GM23248 (cell line): ENCODE measurements at regions not wholly inside any gene's neighbourhood (a gene's known extent, or its start where the extent isn't known, plus 50 kb on each side); places are given as distances from the start of the nearest gene placed in this dataset.
"Not testable (repeated sequence)": the region's sequence is repeated elsewhere in the genome, so short reads cannot be mapped to it uniquely, and the experiment has no call there.

Experiments
- DNase-seq: peaks from one replicate; pipeline ENCODE4 v3.0.0-alpha.2; 2015
- H2AFZ ChIP-seq: fragments of 200-600 bp; sonication (generic); 2 replicates; pipeline ENCODE4 v1.6.1; 2016; ENCODE audit warnings: antibody characterized with exemption
- H3F3A ChIP-seq: fragments of 200-600 bp; sonication (generic); 2 replicates; pipeline ENCODE4 v1.6.1; 2016; ENCODE audit warnings: mild to moderate bottlenecking, antibody characterized with exemption, mixed run types; ENCODE audit not compliant: insufficient read depth
- H3K27ac ChIP-seq: fragments of 200-600 bp; sonication (generic); 2 replicates; pipeline ENCODE4 v1.5.1; 2016; ENCODE audit warnings: mild to moderate bottlenecking
- H3K27me3 ChIP-seq: fragments of 200-600 bp; sonication (generic); replicated peaks from 2 replicates; pipeline ENCODE4 v1.6.1; 2016; ENCODE audit warnings: mild to moderate bottlenecking; ENCODE audit not compliant: insufficient read depth
- H3K36me3 ChIP-seq: fragments of 200-600 bp; sonication (generic); 2 replicates; pipeline ENCODE4 v1.6.1; 2016; ENCODE audit warnings: low read depth, mild to moderate bottlenecking
- H3K4me1 ChIP-seq: fragments of 200-600 bp; sonication (generic); 2 replicates; pipeline ENCODE4 v1.6.1; 2016; ENCODE audit warnings: mild to moderate bottlenecking; ENCODE audit not compliant: insufficient read depth
- H3K4me2 ChIP-seq: fragments of 200-600 bp; sonication (generic); one replicate; pipeline ENCODE4 v1.6.1; 2016; ENCODE audit warnings: mild to moderate bottlenecking; ENCODE audit not compliant: unreplicated experiment
- H3K4me3 ChIP-seq: fragments of 200-600 bp; sonication (generic); 2 replicates; pipeline ENCODE4 v1.5.1; 2016; ENCODE audit warnings: mild to moderate bottlenecking
- H3K79me2 ChIP-seq: fragments of 200-600 bp; sonication (generic); 2 replicates; pipeline ENCODE4 v1.6.1; 2016; ENCODE audit warnings: mild to moderate bottlenecking; ENCODE audit not compliant: insufficient read depth
- H3K9ac ChIP-seq: fragments of 200-600 bp; sonication (generic); 2 replicates; pipeline ENCODE4 v1.6.1; 2016; ENCODE audit warnings: mild to moderate bottlenecking
- H3K9me2 ChIP-seq: fragments of 200-600 bp; sonication (generic); 2 replicates; pipeline ENCODE4 v1.6.1; 2016; ENCODE audit warnings: mixed run types, mild to moderate bottlenecking, moderate library complexity; ENCODE audit not compliant: insufficient read depth
- H3K9me3 ChIP-seq: fragments of 200-600 bp; sonication (generic); one replicate; pipeline ENCODE4 v1.6.1; 2017; ENCODE audit warnings: low read depth
- H4K20me1 ChIP-seq: fragments of 200-600 bp; sonication (generic); 2 replicates; pipeline ENCODE4 v1.6.0; 2016; ENCODE audit not compliant: insufficient read depth
- EZH2 ChIP-seq: fragments of 200-600 bp; sonication (generic); IDR thresholded peaks from 2 replicates; pipeline ENCODE4 v1.6.1; 2018; ENCODE audit warnings: antibody characterized with exemption, mild to moderate bottlenecking; ENCODE audit not compliant: insufficient read depth, poor library complexity, severe bottlenecking
- EZH2phosphoT487 ChIP-seq: fragments of 200-600 bp; sonication (generic); IDR thresholded peaks from 2 replicates; pipeline ENCODE4 v1.6.1; 2018; ENCODE audit warnings: antibody characterized with exemption, moderate library complexity, mild to moderate bottlenecking, low read depth; ENCODE audit not compliant: insufficient read depth
- WGBS, 2 experiments: methylation state at CpG; one replicate each; pipeline ENCODE4 v1.1.6; 2015 to 2017; ENCODE audit warnings: low lambda C conversion rate in 2 of 2, low coverage in 1 of 2; ENCODE audit errors: missing lambda C conversion rate in 2 of 2; 5-methylcytosine and 5-hydroxymethylcytosine counted together
- in situ Hi-C: fragments of 300-500 bp; cut with MboI; formaldehyde crosslinking; loops from 2 replicates; pipeline ENCODE4 v1.15.0; 2020

- Histone ChIP-seq H3K27me3 (no peaks in the 10 kb centered on the region), H3F3A (no peaks in the 10 kb centered on the region), H3K4me1 (no peaks in the 10 kb centered on the region), H3K4me3 (no peak overlapping the region), H3K4me2 (no peak overlapping the region), H4K20me1 (no peaks in the 10 kb centered on the region), H3K27ac (no peak overlapping the region), H3K9me2 (no peaks in the 10 kb centered on the region), H2AFZ (no peak overlapping the region), H3K9ac (no peak overlapping the region), H3K79me2 (no peaks in the 10 kb centered on the region), H3K36me3 (no peaks in the 10 kb centered on the region), H3K9me3 (peaks cover 4% of the 10 kb centered on the region)
- 15 to 33% methylated on average over 1 of the region's 1 CpG for WGBS, 2 experiments
- DNase-seq: no peak
- in situ Hi-C loops: no loop called here
- TF ChIP-seq EZH2phosphoT487 (no peak), EZH2 (no peak)
These were observed 1267.5 kb upstream of the CDH9 start for GRCh38 chr5:28305891-28306290.

DNA sequence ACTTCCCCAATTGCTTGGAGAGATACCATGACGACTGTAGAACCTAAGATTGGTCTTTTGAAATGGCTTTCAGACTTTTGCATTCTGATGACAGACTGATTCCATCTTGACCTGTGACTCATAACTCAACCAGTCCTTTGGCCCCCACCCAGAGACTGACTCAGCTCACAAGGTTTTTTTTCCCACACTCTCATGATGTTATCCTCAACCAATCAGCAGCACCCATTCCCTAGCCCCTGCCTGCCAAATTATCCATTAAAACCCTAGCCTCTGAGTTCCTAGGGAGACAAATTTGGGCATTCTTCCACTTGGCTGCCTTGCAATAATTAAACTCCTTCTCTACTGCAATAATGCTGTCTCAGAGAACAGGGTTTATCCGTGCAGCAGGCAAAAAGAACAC, 1263.3 kb upstream of the CDH9 start:
- in situ Hi-C loops: no loop called here
- Histone ChIP-seq H3K27ac (no peak overlapping the region), H3K4me2 (no peak overlapping the region), H3K4me1 (no peaks in the 10 kb centered on the region), H3K79me2 (no peaks in the 10 kb centered on the region), H3K27me3 (no peaks in the 10 kb centered on the region), H3K4me3 (no peak overlapping the region), H3F3A (no peaks in the 10 kb centered on the region), H4K20me1 (no peaks in the 10 kb centered on the region), H3K9ac (no peak overlapping the region), H3K36me3 (no peaks in the 10 kb centered on the region), H3K9me3 (peaks cover 4% of the 10 kb centered on the region), H3K9me2 (no peaks in the 10 kb centered on the region), H2AFZ (no peak overlapping the region)
- WGBS, 2 experiments: 8% methylated on average over 2 of the region's 2 CpGs
- TF ChIP-seq EZH2: no peak
- TF ChIP-seq EZH2phosphoT487: no peak
- peak; percentile 3 for DNase-seq

- no peaks in the 10 kb centered on the region for H3K4me1 ChIP-seq
- in situ Hi-C loops: no loop called here
- no peak overlapping the region for H3K4me3 ChIP-seq
- H4K20me1 ChIP-seq: no peaks in the 10 kb centered on the region
- no peaks in the 10 kb centered on the region for H3K9me3 ChIP-seq
- H3K9me2 ChIP-seq: no peaks in the 10 kb centered on the region
- H3K9ac ChIP-seq: no peak overlapping the region
- no peaks in the 10 kb centered on the region for H3K79me2 ChIP-seq
- TF ChIP-seq EZH2phosphoT487: no peak
- no peak for TF ChIP-seq EZH2
- H3K36me3 ChIP-seq: no peaks in the 10 kb centered on the region
- no peak overlapping the region for H2AFZ ChIP-seq
- DNase-seq: no peak
- H3F3A ChIP-seq: no peaks in the 10 kb centered on the region
- H3K27me3 ChIP-seq: no peaks in the 10 kb centered on the region
- no peak overlapping the region for H3K4me2 ChIP-seq
- 8 to 12% methylated on average over 5 of the region's 5 CpGs for WGBS, 2 experiments
- no peak overlapping the region for H3K27ac ChIP-seq
These were observed 1258.0 kb upstream of the CDH9 start for GRCh38 chr5:28296254-28297013.

DNA sequence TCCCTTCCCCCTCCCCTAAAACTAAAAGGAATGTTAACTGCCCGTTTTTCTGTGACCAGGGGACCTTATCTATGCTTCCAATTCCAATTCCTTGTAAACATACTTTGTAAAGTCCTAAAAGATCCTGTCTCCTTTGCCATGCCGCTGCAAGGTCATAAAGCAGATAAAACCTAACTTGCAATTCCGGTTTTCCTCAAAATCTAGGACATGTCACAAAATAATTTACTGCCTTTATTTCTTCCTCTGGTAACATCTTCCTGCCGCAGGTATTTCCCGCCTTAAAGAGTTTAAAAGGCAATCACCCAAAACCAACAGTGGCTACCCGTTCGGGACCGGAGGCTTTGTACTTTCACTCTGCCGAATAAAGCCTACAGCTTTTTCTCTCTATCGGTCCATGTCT, 1248.6 kb upstream of the CDH9 start:
- 49 to 53% methylated on average over 10 of the region's 10 CpGs for WGBS, 2 experiments

GRCh38 chr5:28286566-28286965, 1248.2 kb upstream of the CDH9 start:
- Histone ChIP-seq H4K20me1 (no peaks in the 10 kb centered on the region), H3K79me2 (no peaks in the 10 kb centered on the region), H3K9ac (no peak overlapping the region), H3K4me1 (no peaks in the 10 kb centered on the region), H3F3A (no peaks in the 10 kb centered on the region), H3K9me3 (no peaks in the 10 kb centered on the region), H3K27ac (no peak overlapping the region), H3K36me3 (no peaks in the 10 kb centered on the region), H3K9me2 (no peaks in the 10 kb centered on the region), H3K27me3 (no peaks in the 10 kb centered on the region), H2AFZ (no peak overlapping the region), H3K4me2 (no peak overlapping the region), H3K4me3 (no peak overlapping the region)
- no peak for TF ChIP-seq EZH2
- no peak for TF ChIP-seq EZH2phosphoT487
- in situ Hi-C loops: no loop called here
- WGBS, 2 experiments: 38 to 42% methylated on average over 5 of the region's 5 CpGs
- DNase-seq: no peak

More for the DNA sequence above, 1248.6 kb upstream of the CDH9 start:
- in situ Hi-C loops, H3K36me3 ChIP-seq, H3K27ac ChIP-seq, H3F3A ChIP-seq, H3K9ac ChIP-seq, DNase-seq, H3K79me2 ChIP-seq, H2AFZ ChIP-seq, H3K9me2 ChIP-seq, H3K27me3 ChIP-seq, H3K4me3 ChIP-seq, H3K4me1 ChIP-seq, H3K9me3 ChIP-seq, H3K4me2 ChIP-seq, H4K20me1 ChIP-seq: not testable (repeated sequence)
